ENCODE measurements at regions not wholly inside any gene's neighbourhood (a gene's known extent, or its start where the extent isn't known, plus 50 kb on each side); places are given as distances from the start of the nearest gene placed in this dataset.

GRCh38 chr9:79889369-79889768 is 317.6 kb downstream of the TLE4 start:
- DNase-seq, result no peak

GRCh38 chr9:79885093-79885857 is 313.5 kb downstream of the TLE4 start:
- no peak for DNase-seq

- DNase-seq, result no peak
Observed at GRCh38 chr9:79884546-79884945, 312.8 kb downstream of the TLE4 start.

- DNase-seq, result peak; percentile 75
Observed at GRCh38 chr9:79883073-79883645, 311.4 kb downstream of the TLE4 start.

- no peak for DNase-seq
Observed at GRCh38 chr9:79880626-79881025, 308.9 kb downstream of the TLE4 start.

- no peak for DNase-seq
Observed at GRCh38 chr9:79877943-79878602, 306.3 kb downstream of the TLE4 start.

GRCh38 chr9:79868567-79869189 is 296.9 kb downstream of the TLE4 start:
- no peak for DNase-seq

GRCh38 chr9:79862921-79863890 is 291.4 kb downstream of the TLE4 start:
- no peak for DNase-seq

GRCh38 chr9:79858508-79858907 is 286.7 kb downstream of the TLE4 start:
- DNase-seq, result no peak

GRCh38 chr9:79857188-79857587 is 285.4 kb downstream of the TLE4 start:
- DNase-seq, result no peak

GRCh38 chr9:79847074-79847473 is 275.3 kb downstream of the TLE4 start:
- no peak for DNase-seq

- DNase-seq, result no peak
Observed at GRCh38 chr9:79829566-79830302, 258.0 kb downstream of the TLE4 start.

GRCh38 chr9:79824265-79824664 is 252.5 kb downstream of the TLE4 start:
- no peak for DNase-seq

- no peak for DNase-seq
Observed at GRCh38 chr9:79817438-79818004, 245.8 kb downstream of the TLE4 start.

- no peak for DNase-seq
Observed at GRCh38 chr9:79813258-79813638, 241.5 kb downstream of the TLE4 start.

GRCh38 chr9:79812507-79813257 is 240.9 kb downstream of the TLE4 start:
- DNase-seq, result no peak

- no peak for DNase-seq
Observed at GRCh38 chr9:79812099-79812498, 240.3 kb downstream of the TLE4 start.

- no peak for DNase-seq
Observed at GRCh38 chr9:79809931-79810330, 238.2 kb downstream of the TLE4 start.

GRCh38 chr9:79809316-79809876 is 237.6 kb downstream of the TLE4 start:
- DNase-seq, result no peak

GRCh38 chr9:79807971-79808370 is 236.2 kb downstream of the TLE4 start:
- DNase-seq, result no peak

All from activated effector memory CD4-positive, alpha-beta T cell treated with anti-CD3 and anti-CD28 coated beads, Interleukin-2, amount 50 U/mL, for 16 hours (primary cell).